Hematopoietic multipotent progenitor cell treated with erythropoietin and hydrocortisone succinate and interleukin-3 and kit ligand, for 8 days (in vitro differentiated cells): ENCODE measurements at regions not wholly inside any gene's neighbourhood (a gene's known extent, or its start where the extent isn't known, plus 50 kb on each side); places are given as distances from the start of the nearest gene placed in this dataset.

ENCODE experiments used
- DNase-seq: peaks from one replicate; pipeline ENCODE4 v3.0.0-alpha.2; 2015

DNA sequence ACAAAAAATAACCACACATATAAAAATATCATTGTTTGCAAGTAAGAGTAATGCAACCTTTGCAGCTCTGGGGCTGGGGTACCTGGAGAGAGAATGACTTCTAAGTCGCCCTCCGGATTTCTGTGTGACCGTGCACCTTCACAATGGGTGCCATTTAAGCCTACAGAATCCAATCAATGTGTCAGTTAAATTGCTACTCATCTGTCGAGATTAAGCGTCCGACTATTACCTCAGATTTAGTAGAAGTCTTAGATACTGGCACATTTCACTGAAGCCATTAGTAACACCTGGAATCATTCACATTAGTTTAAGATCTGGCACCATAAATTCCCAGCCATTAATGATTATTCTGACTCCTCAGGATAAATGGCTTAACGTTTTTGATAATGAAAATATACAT, 507.3 kb upstream of the MGMT start:
- DNase-seq = no peak

- no peak for DNase-seq
Observed at GRCh38 chr10:128960517-128960916, 506.5 kb upstream of the MGMT start.

DNA sequence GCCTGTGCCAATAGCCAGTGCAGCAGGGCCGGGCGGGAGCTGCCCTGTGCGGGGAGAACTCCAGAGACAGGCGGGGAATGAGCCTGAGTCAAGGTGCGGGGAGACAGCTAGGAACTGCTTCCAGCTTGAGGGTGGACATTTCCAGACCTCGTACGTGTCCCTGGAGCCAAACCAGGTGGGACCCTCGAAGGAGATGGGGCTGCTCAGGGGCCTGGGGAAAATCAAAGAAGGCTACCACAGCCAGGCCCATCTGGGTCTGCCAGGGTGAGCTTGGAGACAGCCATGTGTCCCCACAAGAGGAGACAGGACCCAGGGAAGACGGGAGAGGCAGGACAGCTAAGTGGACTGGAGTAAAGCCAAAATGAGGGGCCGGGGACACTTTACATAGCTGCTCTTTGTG, 504.9 kb upstream of the MGMT start:
- no peak for DNase-seq

DNA sequence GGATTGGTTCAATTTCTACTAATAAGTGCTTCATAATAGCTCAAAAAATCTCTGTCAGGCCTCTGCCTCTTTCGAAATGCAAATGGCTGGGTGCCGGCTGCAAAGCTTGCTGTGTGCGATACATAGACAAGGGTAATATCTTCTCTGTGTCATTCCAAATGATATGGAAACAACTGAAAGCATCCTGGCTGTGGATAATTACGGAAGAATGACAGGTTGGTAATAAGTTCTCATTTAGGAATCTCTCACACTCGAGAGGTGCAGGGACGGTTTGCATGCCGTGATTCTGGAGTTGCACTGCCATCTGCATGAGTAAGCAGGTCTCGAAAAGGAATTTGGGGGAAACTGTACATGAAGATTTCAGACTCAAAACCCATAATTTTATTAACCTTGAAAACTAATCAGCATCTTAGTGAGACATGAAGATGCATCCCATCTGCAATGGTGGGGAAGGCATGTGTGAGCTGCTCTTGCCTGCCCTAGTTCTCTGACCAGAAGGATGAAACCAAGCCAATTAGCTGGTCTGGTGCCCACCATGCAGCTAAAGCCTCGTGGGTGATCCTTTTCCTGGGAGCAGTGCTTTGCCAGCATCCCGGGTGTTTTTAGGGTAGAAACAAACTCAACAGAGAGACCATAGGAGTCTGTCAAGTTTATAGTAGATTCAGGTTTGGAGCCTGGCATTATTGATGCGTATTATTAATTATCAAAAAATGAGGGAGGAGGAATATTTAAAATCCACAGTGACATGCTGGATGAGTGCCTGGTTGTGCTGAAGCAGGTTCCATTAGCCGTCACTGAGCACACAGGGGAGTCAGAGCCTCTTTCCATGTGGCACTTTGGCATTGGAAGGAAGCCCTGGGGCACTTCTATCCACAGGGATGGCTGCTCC, 503.6 kb upstream of the MGMT start:
- DNase-seq = no peak

GRCh38 chr10:128964100-128964403, 503.0 kb upstream of the MGMT start:
- DNase-seq = no peak

DNA sequence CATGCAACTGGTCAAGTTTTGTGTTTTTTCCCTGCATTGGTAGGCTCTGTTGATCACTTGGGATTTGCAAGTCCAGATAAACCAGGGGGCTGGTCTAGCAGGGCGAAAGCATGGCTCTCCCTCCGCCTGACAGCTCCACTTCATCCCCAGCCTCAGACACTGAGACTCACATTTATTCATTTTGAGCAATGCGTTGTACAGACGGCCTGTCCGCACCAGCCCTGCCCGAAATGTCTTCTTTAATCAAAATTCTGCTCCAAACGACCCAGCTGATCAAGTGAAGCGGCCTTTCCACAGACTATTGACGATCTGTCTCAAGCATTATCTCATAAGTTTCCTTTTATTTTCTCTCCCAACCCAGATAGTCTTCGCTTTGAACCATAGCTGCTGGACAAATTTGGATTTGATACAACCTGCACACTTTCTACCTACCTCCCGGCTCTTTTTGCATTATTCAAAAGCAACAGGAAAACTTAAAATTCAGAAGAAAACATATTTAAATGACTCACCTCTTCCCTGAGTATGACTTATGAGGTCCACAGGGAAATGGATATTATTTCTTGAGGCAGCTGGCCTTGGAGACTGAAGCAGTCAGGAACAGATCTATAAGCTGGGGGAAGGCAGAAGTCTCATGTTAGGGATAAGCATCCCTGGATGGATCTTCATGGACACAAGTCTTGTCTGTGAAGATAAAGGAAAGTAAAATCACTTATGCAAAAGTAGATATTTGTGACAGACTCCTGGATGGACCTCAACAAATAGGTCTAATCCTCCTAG, 498.9 kb upstream of the MGMT start:
- no peak for DNase-seq

GRCh38 chr10:128969551-128969950, 497.5 kb upstream of the MGMT start:
- no peak for DNase-seq

GRCh38 chr10:128971374-128972035, 495.5 kb upstream of the MGMT start:
- no peak for DNase-seq

- no peak for DNase-seq
Observed at GRCh38 chr10:128972036-128972405, 495.0 kb upstream of the MGMT start.

DNA sequence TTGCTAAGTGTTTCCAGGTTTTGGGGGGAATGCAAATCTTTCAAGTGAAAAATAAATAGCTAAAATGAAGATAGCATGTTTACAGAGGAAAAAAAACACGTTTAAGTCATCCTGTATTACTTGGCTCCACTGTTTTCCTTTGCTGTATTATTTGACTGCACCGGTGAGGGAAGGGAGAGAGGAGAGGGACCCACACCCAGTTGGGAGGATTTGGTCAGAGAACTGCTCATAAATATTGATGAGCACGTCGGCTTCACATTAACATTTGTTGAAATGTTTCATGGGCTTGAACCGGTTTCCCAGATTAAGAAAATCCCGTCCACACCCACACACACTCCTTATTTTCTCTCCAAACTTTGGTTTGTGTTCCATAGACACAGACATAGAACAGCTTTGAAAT, 493.8 kb upstream of the MGMT start:
- DNase-seq = no peak

GRCh38 chr10:128976856-128977255, 490.2 kb upstream of the MGMT start:
- DNase-seq = no peak

DNA sequence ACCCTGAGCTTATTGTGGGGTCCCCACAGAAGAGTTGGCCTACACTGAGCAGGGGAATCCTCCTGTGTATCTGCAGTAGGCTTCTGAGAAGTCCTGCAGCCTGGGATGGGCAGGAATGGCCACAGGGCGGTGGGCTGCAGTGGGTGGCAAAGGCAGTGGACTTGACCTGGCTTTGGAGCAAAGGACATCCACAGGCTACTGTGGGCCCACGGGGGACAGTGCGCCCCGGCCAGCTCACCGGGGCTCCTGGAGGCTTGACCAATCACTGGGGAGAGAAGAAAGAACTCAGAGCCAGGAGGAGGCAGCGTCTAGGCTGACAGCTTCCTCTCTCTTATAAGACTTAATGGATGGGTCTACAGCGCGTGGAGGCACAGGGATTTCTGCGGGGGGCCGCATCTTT, 488.8 kb upstream of the MGMT start:
- no peak for DNase-seq

GRCh38 chr10:128979405-128979804, 487.6 kb upstream of the MGMT start:
- no peak for DNase-seq

- no peak for DNase-seq
Observed at GRCh38 chr10:128981251-128981650, 485.8 kb upstream of the MGMT start.

GRCh38 chr10:128981881-128982615, 485.0 kb upstream of the MGMT start:
- no peak for DNase-seq

- DNase-seq = no peak
Observed at GRCh38 chr10:128982616-128982915, 484.5 kb upstream of the MGMT start.

- DNase-seq = no peak
Observed at GRCh38 chr10:128985036-128985435, 482.0 kb upstream of the MGMT start.

- no peak for DNase-seq
Observed at GRCh38 chr10:128990986-128991385, 476.1 kb upstream of the MGMT start.

- DNase-seq = no peak
Observed at GRCh38 chr10:128992770-128993169, 474.3 kb upstream of the MGMT start.

DNA sequence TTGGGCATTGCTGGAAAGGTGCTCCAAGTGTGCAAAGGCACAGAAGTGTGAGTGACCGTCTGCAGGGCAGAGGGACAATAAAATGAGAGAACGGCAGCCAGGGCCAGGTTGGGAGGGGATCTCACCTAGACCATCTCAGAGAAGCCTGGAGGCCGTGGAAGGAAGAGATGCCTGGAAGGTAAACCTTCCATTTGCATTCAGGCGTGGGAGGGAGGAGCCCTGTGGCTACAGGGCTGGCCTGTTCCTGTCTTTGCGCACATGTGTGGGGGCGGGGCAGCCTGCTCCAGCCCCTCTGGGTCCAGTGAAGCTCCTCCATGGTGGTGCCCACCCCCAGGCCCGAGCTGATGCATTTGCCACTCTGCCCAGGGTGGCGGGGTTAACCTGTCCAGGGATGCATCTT, 473.6 kb upstream of the MGMT start:
- no peak for DNase-seq

DNA sequence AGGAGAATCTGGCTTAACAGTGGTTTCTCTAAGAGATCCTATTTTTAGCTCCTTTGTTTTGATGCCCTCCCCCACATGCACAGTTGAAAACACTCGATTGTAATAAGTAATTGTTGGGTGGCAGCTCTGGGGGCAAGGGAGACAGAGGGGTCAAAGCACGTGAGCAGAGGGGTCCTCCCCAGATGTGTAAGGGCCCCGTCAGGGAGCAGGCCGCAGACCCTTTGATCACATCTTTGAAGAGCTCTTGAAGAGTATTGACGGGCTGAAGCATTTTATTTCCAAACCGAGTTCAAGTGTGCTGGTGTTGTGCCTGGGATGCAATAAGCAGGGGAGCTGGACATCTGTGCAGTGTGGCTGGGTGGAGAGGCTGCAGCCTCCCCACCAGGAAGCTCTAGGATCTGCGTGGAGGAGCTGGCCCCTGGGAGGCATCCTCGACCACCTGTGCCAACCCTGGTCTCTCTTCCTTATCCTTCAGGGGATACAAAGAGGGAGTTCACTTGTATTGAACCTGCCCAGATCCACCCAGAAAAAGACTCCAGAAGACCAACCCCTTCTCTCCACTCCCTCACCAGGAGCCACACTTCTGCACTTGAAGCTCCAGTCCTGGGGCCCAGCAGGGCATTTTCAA, 473.0 kb upstream of the MGMT start:
- DNase-seq = no peak

- no peak for DNase-seq
Observed at GRCh38 chr10:128994598-128995143, 472.4 kb upstream of the MGMT start.

DNA sequence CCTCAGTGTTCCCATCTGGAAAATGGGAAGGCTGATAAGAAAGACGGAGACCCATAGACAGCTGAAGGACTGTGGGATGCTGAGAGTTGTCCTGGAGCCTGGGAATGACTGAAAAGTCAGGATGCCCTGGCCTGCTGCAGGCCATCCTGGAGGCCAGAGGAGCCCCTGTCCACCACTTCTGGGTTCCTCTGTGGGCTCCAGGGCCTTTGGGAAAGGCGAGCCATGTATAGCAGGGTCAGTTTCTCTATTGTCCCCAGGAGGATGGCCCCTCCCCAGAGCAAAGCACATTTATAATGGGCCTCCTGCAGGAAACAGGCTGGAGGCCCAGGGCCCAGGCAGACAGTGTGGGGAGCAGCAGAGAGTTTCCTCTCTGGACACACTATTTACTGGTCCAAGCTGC, 471.4 kb upstream of the MGMT start:
- DNase-seq = no peak
